Kidney capillary endothelial cell (primary cell): ENCODE measurements at regions not wholly inside any gene's neighbourhood (a gene's known extent, or its start where the extent isn't known, plus 50 kb on each side); places are given as distances from the start of the nearest gene placed in this dataset.

Experiments
- DNase-seq: peaks from one replicate; pipeline ENCODE4 v3.0.0-alpha.2; 2018; ENCODE audit warnings: low spot score

GRCh38 chr1:90139837-90140236 lies 144.9 kb downstream of the ZNF326 start:
- no peak for DNase-seq

- DNase-seq = no peak
Measured at GRCh38 chr1:90135286-90135685, 140.4 kb downstream of the ZNF326 start.

DNA sequence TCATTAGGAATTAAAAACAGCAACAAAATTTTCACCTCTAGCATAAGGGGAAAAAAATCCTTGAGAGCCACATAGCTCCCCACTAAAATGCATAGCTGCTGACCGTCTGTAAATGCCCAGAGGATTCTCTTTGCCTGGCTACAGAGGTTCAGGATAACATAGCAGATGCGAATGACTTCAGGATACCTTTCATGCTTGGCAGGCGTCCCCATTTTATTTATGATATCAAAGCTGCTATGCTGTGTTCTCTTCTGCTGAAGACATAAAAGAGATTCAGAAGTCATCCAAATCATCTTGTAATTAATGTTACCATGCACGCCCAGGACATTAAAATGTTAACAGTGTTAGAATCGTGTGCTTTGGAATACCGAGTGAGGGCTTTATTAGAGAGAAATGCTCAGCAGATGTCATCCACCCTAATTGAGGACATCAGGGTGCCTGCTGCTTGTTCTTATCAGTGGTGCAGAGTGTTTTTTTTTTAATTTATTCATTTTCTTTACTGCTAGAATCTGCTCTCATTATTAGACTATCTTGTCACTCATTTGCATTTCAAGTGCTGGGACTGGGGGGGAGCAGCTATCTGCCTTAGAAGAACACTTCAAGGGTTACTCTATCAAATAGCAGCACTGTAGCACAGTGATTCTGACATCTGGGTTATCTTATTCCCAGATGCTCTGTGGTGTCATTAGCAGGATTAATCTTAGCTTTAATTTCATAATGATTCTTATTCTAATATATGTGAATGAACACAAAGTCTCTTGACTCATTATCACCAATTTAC lies 139.5 kb downstream of the ZNF326 start:
- DNase-seq = no peak

DNA sequence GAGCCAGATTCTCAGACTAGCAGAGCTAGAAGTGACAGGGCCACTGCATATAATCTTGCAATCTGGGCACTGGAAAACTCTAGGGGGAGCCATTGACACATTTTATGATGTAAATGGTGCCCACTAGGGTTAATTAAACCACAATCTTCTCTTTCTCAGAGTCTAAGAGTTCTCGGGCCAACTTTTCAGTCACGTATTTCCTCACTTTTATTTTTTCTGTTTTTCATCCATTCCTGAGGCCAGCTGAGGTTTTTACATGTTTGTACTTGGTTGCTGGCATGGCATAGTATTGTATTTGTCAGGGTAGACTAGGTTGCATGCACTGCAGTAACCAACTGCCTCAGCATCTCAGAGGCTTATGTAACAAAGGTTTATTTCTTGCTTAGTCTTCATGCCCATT lies 138.2 kb downstream of the ZNF326 start:
- DNase-seq = no peak

DNA sequence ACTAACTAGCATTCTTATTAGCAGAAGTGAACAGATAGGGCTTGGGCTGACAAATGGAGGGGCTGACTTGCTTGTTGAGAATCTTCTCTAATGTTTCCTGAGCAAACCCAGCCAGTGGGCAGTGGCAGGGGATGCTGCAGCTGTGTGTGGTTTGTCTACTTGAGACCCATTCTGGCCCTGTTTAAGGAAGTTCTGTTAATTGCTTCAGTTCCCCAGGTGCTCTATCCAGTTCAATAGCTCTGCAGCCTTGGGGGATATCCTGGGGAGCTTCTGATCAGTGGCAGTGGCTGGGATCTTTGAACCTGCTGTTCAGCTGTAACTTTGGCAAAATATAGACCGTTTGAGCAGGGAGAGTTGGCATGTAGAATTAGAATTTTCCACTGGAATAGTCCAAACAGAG lies 137.4 kb downstream of the ZNF326 start:
- no peak for DNase-seq

DNA sequence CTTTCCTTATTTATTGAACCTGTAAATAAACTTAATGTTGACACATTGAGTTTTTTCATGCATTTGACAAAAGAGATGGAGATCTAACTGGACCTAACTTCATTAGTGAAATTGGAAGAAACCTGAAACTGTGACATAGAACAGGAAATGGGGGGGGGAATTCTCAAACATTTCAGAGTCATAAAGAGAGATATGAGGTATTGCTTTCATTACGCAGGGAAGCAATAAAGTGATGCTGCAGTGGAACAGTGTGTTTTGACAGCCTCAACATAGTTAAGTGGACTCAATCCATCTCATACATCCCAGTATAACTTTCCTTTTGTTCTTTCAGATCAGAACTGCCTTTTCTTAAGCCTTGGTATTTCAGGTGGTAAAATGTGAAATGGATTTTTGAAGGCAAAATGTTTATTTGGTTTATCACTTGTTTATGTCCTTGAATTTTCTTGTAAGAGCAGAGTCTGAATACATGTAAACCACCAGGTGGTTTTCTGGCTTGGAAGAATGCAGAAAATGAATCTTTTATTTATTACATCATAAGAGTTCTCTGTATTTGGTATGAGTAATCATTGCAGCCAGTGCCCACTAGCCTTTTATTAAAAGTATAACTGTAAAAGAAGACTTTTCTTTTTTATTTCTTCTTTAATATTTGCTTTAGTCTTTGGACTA lies 132.5 kb downstream of the ZNF326 start:
- DNase-seq = no peak

DNA sequence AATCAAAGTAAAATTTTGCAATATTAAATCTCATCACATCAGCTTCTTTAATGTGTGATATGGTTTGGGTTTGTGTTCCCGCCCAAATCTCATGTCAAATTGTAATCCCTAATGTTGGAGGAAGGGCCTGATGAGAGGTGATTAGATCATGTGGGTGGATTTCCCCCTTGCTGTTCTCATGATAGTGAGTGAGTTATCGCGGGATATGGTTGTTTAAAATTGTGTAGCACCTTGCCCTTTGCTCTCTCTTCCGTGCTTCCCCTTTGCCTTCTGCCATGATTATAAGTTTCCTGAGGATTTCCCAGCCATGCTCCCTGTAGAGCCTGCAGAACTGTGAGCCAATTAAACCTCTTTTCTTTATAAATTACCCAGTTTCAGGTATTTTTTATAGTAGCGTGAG lies 131.9 kb downstream of the ZNF326 start:
- no peak for DNase-seq

- no peak for DNase-seq
Measured at GRCh38 chr1:90122654-90123340, 127.9 kb downstream of the ZNF326 start.

GRCh38 chr1:90114521-90115141 lies 119.7 kb downstream of the ZNF326 start:
- peak; percentile 52 for DNase-seq

- no peak for DNase-seq
Measured at GRCh38 chr1:90107990-90108389, 113.1 kb downstream of the ZNF326 start.

DNA sequence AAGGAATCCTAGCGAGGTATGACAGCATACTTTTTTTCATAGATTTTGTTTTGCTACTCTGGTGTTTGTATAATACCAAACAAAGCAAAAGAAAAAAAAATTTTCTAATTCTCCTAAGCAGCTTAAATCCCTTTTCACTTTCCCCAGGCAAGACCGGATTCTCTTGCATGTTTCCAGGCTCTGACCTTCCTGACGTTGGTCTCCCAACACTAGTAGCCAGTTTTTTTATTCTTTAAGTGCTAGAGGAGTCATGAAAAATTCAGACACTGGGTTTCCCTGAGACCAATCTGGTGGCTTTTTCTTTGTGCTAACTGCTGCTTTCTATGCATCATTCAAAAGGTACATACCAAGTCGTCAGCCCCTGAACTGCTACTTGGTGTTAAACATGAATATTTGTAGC lies 111.4 kb downstream of the ZNF326 start:
- DNase-seq = no peak

DNA sequence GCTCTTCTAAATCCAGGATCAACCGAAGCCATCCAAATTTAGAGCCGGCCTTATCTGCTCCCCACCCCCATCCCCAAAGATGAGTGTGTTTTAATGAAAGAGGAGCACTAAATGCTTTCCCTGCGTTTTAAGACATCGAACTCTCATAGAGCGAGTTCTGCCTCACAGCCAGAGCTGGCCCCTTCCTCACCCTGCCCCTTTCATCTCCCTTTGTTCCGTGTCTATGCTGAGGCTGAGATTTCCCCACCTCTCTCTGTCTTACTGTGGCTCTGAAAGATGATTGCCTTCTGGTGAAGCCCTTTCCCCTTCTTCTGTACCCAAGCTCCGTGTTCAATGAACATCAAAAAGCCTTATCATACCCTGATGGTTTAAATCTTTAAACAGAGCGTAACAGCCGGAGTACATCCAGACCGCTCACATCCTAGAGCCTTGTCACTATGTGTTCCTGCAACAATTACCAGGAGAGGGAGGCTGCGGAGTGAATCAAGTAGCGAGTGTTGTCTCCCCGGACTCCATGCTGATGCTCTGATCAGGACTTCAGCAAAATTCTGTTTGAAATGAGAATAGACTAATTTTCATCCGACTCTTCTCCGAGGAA lies 110.1 kb downstream of the ZNF326 start:
- DNase-seq = no peak

- DNase-seq = no peak
Measured at GRCh38 chr1:90100566-90100965, 105.7 kb downstream of the ZNF326 start.

DNA sequence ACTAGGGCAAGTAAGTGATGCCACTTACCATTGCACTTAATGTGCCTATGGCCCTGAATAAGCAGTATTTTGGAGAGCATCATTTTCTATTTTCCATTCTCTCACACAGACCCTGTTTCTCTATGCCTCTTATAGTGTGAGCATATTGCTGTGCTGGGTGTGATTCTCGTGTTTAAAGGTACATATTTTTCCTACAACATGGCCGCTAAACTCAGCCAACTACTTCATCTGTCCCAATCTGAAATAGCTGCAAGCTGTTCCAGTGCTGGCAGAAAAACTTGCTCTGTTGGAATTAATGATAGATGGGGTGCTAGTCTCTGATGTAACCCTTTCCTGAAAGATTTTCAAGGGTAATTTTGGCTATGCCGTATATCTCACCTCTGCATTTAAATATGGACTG lies 97.5 kb downstream of the ZNF326 start:
- DNase-seq = no peak
